ENCODE measurements at regions not wholly inside any gene's neighbourhood (a gene's known extent, or its start where the extent isn't known, plus 50 kb on each side); places are given as distances from the start of the nearest gene placed in this dataset.

GRCh38 chr21:35886887-35887286 is 173.4 kb downstream of the SETD4 start:
- DNase-seq: no peak

DNA sequence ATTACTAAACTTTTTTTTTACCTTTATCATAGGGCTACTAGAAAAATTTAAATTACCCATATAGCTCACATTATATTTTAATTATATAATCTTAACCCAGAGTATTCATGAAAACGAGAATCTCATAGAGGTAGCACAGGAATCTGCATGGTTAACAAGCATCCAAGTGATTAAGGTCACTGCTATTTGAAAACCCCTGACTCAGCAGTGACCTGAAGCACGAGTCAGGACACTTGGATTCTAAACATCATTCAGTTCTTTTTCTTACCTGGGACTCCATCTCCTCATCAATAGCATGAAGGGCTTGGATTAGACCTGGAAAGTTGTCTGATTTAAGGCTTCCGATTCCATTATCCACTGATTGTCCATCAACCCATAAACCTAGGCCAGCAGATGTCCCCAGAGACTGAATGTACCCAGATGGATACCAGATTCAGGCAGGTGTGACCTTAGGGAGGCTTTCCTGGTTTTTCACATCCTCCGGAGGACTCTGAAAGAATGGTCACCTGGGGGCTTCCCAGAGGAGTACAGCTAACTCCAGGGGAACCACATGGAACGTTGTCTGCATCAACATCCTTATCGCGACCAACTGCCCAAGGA is 174.3 kb downstream of the SETD4 start:
- DNase-seq: no peak

GRCh38 chr21:35882791-35883240 is 177.5 kb downstream of the SETD4 start:
- DNase-seq: no peak

DNA sequence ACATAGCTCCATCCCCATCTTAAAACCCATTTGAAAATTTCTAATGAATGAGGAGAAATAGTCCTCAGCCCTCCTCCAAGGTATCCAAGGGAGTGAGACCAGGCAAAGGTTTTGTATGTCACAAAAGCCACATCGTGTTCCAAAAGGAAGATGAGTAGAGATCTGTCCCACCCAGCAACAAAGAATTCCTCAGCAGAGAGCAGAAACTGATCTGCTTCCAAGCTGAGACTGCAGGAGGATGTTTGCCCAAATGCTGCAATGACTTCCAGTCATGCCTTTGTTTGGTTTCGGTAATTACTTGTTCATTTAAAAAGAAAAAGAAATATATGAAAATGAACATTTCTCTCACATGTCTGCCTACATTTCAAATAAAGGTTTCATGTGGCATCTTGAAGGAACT is 186.9 kb downstream of the SETD4 start:
- DNase-seq: no peak

- DNase-seq: no peak
Measured at GRCh38 chr21:35871906-35872305, 188.4 kb downstream of the SETD4 start.

DNA sequence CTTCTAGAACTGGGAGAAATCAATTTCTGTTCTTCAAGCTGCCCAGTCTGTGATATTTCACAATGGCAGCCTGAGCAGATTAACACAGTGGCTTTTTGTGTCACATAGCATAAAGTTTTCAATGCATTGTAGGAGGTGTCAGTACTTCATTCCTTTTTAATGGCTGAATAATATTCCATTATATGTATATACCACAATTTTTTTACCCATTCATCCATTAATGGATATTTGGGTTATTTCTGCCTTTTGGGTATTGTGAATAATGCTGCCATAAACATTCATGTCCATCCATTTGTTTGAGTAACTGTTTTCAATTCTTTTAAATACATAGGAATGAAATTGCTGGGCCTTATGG is 191.5 kb downstream of the SETD4 start:
- no peak for DNase-seq

DNA sequence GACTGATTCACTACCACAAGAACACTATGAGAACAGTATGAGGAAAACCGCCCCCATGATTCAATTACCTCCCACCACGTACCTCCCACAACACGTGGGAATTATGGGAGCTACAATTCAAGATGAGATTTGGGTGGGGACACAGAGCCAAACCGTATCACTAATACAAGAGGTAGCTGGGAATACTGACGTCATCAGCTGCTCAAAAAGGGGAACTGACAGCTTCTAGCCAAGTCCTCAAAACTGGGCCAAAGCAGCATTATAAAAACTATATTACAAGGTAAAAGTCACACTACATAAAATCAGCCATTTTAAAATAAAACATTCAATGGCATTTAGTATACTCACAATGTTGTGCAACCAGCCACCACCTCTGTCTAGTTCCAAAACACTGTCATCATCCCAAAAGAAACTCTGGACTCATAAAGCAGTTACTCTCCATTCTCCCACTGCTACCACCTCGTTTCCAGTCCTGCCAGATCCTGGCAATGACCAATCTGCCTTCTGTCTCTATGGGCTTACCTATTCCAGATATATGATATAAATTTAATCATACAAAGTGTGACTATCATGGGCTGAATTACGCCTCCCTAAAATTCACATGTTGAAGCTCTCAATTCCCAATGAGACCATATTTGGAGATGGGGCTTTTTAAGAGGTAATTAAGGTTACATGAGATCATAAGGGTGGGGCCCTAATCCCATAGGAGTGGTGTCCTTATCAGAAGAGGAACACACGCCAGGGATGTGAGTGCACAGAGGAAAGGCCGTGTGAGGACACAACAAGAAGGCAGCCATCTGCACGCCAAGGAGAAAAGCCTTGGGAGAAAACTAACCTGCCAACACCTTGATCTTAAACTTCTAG is 192.1 kb downstream of the SETD4 start:
- no peak for DNase-seq

GRCh38 chr21:35864039-35864438 is 196.3 kb downstream of the SETD4 start:
- DNase-seq: no peak

GRCh38 chr21:35862969-35863368 is 197.4 kb downstream of the SETD4 start:
- no peak for DNase-seq

DNA sequence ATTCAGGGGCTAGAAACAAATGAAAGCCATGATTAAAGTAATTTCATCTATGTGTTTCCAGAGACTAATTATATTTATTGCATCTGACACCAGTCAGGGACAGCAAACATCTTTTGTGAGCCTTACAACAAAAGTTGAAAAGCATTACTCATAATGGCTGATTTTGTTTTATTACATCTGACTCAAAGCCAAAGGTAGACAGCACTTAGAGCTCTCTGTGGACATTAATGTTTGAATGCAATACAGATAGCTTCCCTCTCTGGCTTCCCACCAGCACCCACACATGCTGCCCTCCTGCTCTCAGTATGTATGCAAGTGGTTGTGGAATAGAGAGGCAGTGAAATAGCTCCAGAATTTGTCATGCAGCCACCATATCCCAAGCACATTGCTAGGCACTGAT is 198.7 kb downstream of the SETD4 start:
- DNase-seq: no peak

DNA sequence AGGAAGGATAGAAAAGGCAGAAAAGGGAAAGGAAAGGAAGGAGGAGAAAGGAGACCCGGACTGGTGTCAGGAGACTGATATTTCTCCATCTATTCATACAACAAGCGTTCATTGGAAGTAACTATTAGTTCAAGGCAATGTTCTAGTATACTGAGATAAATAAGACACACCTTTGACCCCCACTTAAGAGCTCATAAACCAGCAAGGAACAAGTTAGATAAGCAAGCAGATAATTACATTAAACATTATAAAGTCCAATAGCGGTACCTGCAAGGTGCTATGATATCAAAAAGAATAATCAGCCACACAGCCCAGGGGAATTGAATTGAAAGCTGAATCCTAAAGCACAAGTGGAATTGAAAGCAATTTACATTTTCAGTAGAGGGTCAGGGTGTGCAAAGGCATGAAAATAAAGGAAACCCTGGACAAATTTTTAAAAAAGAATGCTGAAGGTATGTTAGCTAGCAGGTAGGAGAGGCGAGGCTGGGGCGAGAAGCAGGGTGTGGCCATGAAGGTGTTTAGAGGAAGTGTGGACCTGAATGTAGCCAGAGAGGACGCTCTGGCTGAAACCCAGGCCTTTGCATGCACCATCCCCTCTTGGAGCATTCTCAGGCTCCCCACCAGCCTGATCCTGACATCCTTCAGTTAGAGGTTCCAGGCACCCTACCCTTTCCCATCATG is 200.0 kb downstream of the SETD4 start:
- DNase-seq: no peak

DNA sequence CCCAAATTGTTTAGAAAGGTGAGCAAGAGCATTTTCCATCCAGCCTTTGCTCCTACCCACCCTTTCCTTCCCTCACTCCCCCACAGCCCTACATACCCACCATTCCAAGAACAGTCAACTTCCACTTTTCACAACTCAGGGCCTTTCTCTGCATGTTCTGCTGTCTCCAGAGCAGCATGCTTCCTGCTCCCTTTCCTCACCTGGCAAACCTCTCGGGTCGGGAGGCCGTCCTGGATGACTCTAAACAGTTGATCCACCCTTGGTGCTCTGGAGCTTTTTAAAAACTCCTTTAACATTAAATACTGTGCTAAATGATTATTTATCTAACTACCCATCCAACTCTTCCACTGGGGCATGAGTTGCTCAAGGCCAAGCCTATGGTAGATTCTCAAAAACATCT is 200.6 kb downstream of the SETD4 start:
- no peak for DNase-seq

DNA sequence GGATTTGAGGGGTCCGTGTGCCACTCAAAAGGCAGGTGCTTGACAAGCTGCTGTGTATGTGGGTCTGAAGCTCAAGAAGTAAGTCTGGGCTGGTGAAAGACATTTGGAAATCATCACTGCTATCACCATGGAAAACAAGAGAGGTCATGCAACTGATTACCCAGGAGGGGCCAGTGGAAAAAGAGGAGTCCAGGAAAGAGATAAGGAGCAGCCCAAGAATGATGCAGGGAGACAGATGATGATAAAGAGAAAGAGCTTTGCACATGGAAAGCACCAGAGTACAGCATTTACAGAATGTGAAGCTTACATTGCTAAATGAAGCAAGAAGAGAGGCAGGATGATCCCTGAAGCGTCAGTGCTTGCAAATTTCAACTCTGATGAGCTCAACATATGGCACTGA is 203.2 kb downstream of the SETD4 start:
- no peak for DNase-seq

DNA sequence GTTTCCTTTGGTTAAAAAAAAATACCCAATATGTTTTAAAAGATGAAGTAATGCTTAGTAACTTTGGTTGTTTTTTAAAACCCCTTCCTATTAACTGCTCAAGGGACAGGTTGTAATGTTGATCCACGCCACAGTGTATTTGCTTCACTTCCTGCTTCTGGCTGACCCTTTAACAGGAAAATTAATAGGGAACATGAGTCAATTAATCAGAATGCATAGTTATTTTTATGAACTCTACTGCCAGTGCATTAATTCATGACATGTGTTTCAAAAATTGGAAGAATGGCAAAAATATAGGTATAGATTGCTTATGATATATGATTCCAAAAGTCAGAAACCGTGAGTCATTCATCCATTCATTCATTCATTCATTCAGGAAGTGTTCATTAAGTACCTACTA is 204.8 kb downstream of the SETD4 start:
- no peak for DNase-seq

- DNase-seq: no peak
Measured at GRCh38 chr21:35854281-35854680, 206.0 kb downstream of the SETD4 start.

GRCh38 chr21:35853321-35854239 is 206.7 kb downstream of the SETD4 start:
- no peak for DNase-seq

GRCh38 chr21:35852820-35853219 is 207.5 kb downstream of the SETD4 start:
- DNase-seq: no peak

GRCh38 chr21:35850542-35851103 is 209.7 kb downstream of the SETD4 start:
- no peak for DNase-seq

GRCh38 chr21:35850029-35850428 is 210.3 kb downstream of the SETD4 start:
- DNase-seq: no peak

- no peak for DNase-seq
Measured at GRCh38 chr21:35849144-35849543, 211.2 kb downstream of the SETD4 start.

GRCh38 chr21:35843911-35844667 is 216.2 kb downstream of the SETD4 start:
- DNase-seq: no peak

DNA sequence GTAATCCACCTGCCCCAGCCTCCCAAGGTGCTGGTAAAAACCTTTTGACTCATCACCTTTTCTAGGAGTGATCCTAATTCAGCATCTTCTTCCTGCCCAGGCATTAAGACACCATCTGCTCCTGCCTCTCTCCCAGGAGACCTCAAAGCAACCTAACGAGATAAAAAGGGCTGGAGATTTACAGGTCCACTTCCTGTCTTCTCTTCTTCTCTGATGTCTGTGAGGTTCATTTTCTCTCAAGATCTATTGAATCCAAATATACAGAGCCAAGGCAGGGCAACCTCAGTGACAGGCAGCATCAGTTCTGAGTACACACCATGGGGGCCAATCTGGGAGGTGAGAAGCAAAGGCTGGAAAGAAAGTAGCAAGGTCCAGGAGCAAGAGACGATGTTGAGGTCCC is 219.4 kb downstream of the SETD4 start:
- no peak for DNase-seq

Measured in activated naive CD4-positive, alpha-beta T cell treated with Interleukin-2 at 50 U/mL for 16 hours (primary cell).